H1 (cell line): ENCODE measurements at regions not wholly inside any gene's neighbourhood (a gene's known extent, or its start where the extent isn't known, plus 50 kb on each side); places are given as distances from the start of the nearest gene placed in this dataset.

Source experiments
- CTCF ChIA-PET: fragments of 300-600 bp; sonication (Branson Sonifier 250); formaldehyde crosslinking; loops from one replicate; lab custom pipeline; 2021; ENCODE audit not compliant: partially characterized antibody; lab: Charles Lee
- POLR2A ChIA-PET: fragments of 300-600 bp; sonication (Branson Sonifier 250); formaldehyde crosslinking; loops from one replicate; lab custom pipeline; 2021; ENCODE audit warnings: inconsistent platforms; ENCODE audit not compliant: partially characterized antibody; lab: Charles Lee
- DNase-seq, 2 experiments: peaks; one replicate each; pipeline versions ENCODE4 v3.0.0 to v3.0.0-alpha.2; 2010 to 2022; ENCODE audit warnings: low spot score in 2 of 2, low read depth in 1 of 2, mixed read lengths in 1 of 2
- FAIRE-seq: peaks from 2 replicates; lab custom pipeline; 2011; peaks lifted over from hg19 to GRCh38; lab: Jason Lieb, UNC
- H2AFZ ChIP-seq: 2 replicates; pipeline ENCODE4 v1.8.1; 2012; ENCODE audit warnings: low read length, inconsistent platforms
- H2AK5ac ChIP-seq: 2 replicates; pipeline ENCODE4 v1.6.1; 2013; ENCODE audit warnings: low read depth, low read length
- H2BK120ac ChIP-seq: replicated peaks from 2 replicates; pipeline ENCODE3; 2013; ENCODE audit warnings: low read depth, low read length, inconsistent platforms
- H2BK12ac ChIP-seq: 2 replicates; pipeline ENCODE4 v1.6.1; 2013; ENCODE audit warnings: low read depth, low read length
- H2BK15ac ChIP-seq: 2 replicates; pipeline ENCODE4 v1.6.1; 2013; ENCODE audit warnings: low read length
- H2BK20ac ChIP-seq: 2 replicates; pipeline ENCODE4 v1.6.1; 2013; ENCODE audit warnings: low read length
- H2BK5ac ChIP-seq: 2 replicates; pipeline ENCODE4 v1.6.1; 2013; ENCODE audit warnings: low read depth, low read length
- H3K14ac ChIP-seq: 2 replicates; pipeline ENCODE4 v1.6.1; 2013; ENCODE audit warnings: inconsistent platforms; ENCODE audit not compliant: insufficient read length
- H3K18ac ChIP-seq: 2 replicates; pipeline ENCODE4 v1.6.1; 2013; ENCODE audit warnings: low read length; ENCODE audit errors: extremely low read depth
- H3K23ac ChIP-seq: 2 replicates; pipeline ENCODE4 v1.6.1; 2013; ENCODE audit warnings: inconsistent platforms; ENCODE audit not compliant: insufficient read length
- H3K23me2 ChIP-seq: 2 replicates; pipeline ENCODE4 v1.6.1; 2013; ENCODE audit warnings: low read depth, low read length
- H3K27ac ChIP-seq: 2 replicates; pipeline ENCODE4 v1.6.1; 2011; ENCODE audit warnings: low read depth, low read length, inconsistent platforms
- H3K27me3 ChIP-seq, 4 experiments: replicated peaks in 1 of 4; 1 replicate in 1 of 4; 2 replicates in 3 of 4; pipeline versions ENCODE4 v1.6.1 to v1.8.1; 2011 to 2013; ENCODE audit warnings: low read length in 3 of 4, mild to moderate bottlenecking in 3 of 4, inconsistent platforms in 2 of 4, mixed read lengths in 2 of 4, moderate library complexity in 1 of 4; ENCODE audit not compliant: control insufficient read depth in 3 of 4, insufficient read depth in 3 of 4; ENCODE audit errors: extremely low read depth in 1 of 4
- H3K36me3 ChIP-seq, 4 experiments: 2 replicates each; pipeline versions ENCODE4 v1.6.1 to v1.8.1; 2011 to 2013; ENCODE audit warnings: mild to moderate bottlenecking in 4 of 4, low read length in 3 of 4, moderate library complexity in 2 of 4, control low read depth in 1 of 4, inconsistent platforms in 1 of 4; ENCODE audit not compliant: insufficient read depth in 4 of 4, control insufficient read depth in 2 of 4
- H3K4ac ChIP-seq: replicated peaks from 2 replicates; pipeline ENCODE3; 2013; ENCODE audit warnings: low read length, low read depth, mixed read lengths, inconsistent platforms; ENCODE audit not compliant: insufficient read length
- H3K4me1 ChIP-seq, 4 experiments: replicated peaks in 1 of 4; 1 replicate in 1 of 4; 2 replicates in 3 of 4; pipeline versions ENCODE4 v1.6.1 to v1.8.1; 2011 to 2013; ENCODE audit warnings: low read length in 3 of 4, inconsistent platforms in 2 of 4, mixed read lengths in 1 of 4; ENCODE audit not compliant: insufficient read depth in 4 of 4, control insufficient read depth in 3 of 4
- H3K4me2 ChIP-seq, 2 experiments: 2 replicates each; pipeline versions ENCODE4 v1.6.1 to v1.8.1; 2011 to 2013; ENCODE audit warnings: low read depth in 2 of 2, low read length in 2 of 2, control low read depth in 1 of 2, inconsistent platforms in 1 of 2, mild to moderate bottlenecking in 1 of 2; ENCODE audit not compliant: insufficient read depth in 1 of 2
- H3K4me3 ChIP-seq, 4 experiments: fragments of 200-600, 300-600 bp in 1 of 4; sonication (generic), shearing (Covaris generic), sonication (Bioruptor Twin) in 1 of 4; 2 replicates each; pipeline versions ENCODE4 v1.5.1 to v1.8.1; 2011 to 2016; ENCODE audit warnings: low read length in 4 of 4, low read depth in 3 of 4, control low read depth in 2 of 4, inconsistent platforms in 2 of 4, mild to moderate bottlenecking in 2 of 4, mixed read lengths in 1 of 4, moderate library complexity in 1 of 4; ENCODE audit not compliant: insufficient read depth in 2 of 4; ENCODE audit errors: extremely low read depth in 1 of 4
- H3K56ac ChIP-seq: replicated peaks from 2 replicates; pipeline ENCODE3; 2013; ENCODE audit warnings: low read depth, mild to moderate bottlenecking, mixed read lengths, low read length, inconsistent platforms; ENCODE audit not compliant: insufficient read length
- H3K79me1 ChIP-seq: 2 replicates; pipeline ENCODE4 v1.6.1; 2013; ENCODE audit warnings: low read depth, low read length, control low read depth
- H3K79me2 ChIP-seq, 2 experiments: 2 replicates each; pipeline versions ENCODE4 v1.6.1 to v1.8.1; 2012 to 2013; ENCODE audit warnings: low read length in 2 of 2, mild to moderate bottlenecking in 2 of 2, inconsistent platforms in 1 of 2; ENCODE audit not compliant: insufficient read depth in 2 of 2, control insufficient read depth in 1 of 2
- H3K9ac ChIP-seq, 4 experiments: replicated peaks in 1 of 4; 1 replicate in 1 of 4; 2 replicates in 3 of 4; pipeline versions ENCODE4 v1.6.1 to v1.8.1; 2011 to 2013; ENCODE audit warnings: low read depth in 3 of 4, low read length in 3 of 4, control low read depth in 2 of 4, mild to moderate bottlenecking in 2 of 4, moderate library complexity in 2 of 4, inconsistent platforms in 1 of 4; ENCODE audit errors: extremely low read depth in 1 of 4
- H3K9me3 ChIP-seq, 2 experiments: 2 replicates each; pipeline versions ENCODE4 v1.6.1 to v1.8.1; 2012 to 2013; ENCODE audit warnings: mild to moderate bottlenecking in 2 of 2, moderate library complexity in 2 of 2, control low read depth in 1 of 2, inconsistent platforms in 1 of 2, low read depth in 1 of 2, low read length in 1 of 2, mixed read lengths in 1 of 2; ENCODE audit not compliant: insufficient read depth in 2 of 2
- H4K20me1 ChIP-seq, 2 experiments: replicated peaks in 1 of 2; 2 replicates each; pipeline versions ENCODE3 to v1.8.1; 2011 to 2013; ENCODE audit warnings: inconsistent platforms in 2 of 2, low read length in 2 of 2, mild to moderate bottlenecking in 1 of 2; ENCODE audit not compliant: insufficient read depth in 2 of 2, control insufficient read depth in 1 of 2
- H4K5ac ChIP-seq: 2 replicates; pipeline ENCODE4 v1.6.1; 2013; ENCODE audit warnings: low read length, low read depth, mixed read lengths, inconsistent platforms; ENCODE audit not compliant: insufficient read length
- H4K8ac ChIP-seq: 2 replicates; pipeline ENCODE4 v1.8.0; 2013; ENCODE audit warnings: mild to moderate bottlenecking, moderate library complexity, low read length, inconsistent platforms; ENCODE audit not compliant: insufficient read depth; ENCODE audit errors: extremely low read depth
- H4K91ac ChIP-seq: replicated peaks from 2 replicates; pipeline ENCODE3; 2013; ENCODE audit warnings: low read length, mixed read lengths, inconsistent platforms; ENCODE audit not compliant: insufficient read length
- CREB1 ChIP-seq: IDR thresholded peaks from 2 replicates; pipeline ENCODE4 v1.6.1; 2012; ENCODE audit warnings: inconsistent platforms
- EP300 ChIP-seq, 2 experiments: IDR thresholded peaks; 1 replicate in 1 of 2; 2 replicates in 1 of 2; pipeline ENCODE4 v1.6.1; 2011 to 2012; ENCODE audit warnings: low read depth in 2 of 2, low read length in 2 of 2, mild to moderate bottlenecking in 2 of 2, borderline replicate concordance in 1 of 2, inconsistent platforms in 1 of 2, moderate library complexity in 1 of 2
- RAD21 ChIP-seq, 2 experiments: IDR thresholded peaks in 1 of 2; conservative IDR thresholded peaks in 1 of 2; 2 replicates each; pipeline ENCODE4 v1.6.1; 2011; ENCODE audit warnings: low read depth in 2 of 2, low read length in 2 of 2, improper control_type of control experiment in 1 of 2, inconsistent platforms in 1 of 2, mild to moderate bottlenecking in 1 of 2, moderate library complexity in 1 of 2
- WGBS, 2 experiments: shearing (Covaris generic) in 1 of 2; methylation state at CpG; one replicate each; pipeline versions ENCODE4 v1.1.6 to v1.1.7; 2013 to 2015; ENCODE audit warnings: low lambda C conversion rate in 2 of 2, mixed read lengths in 2 of 2, inconsistent platforms in 1 of 2, low coverage in 1 of 2, missing lambda C conversion rate in 1 of 2; ENCODE audit not compliant: insufficient replicate concordance in 2 of 2, insufficient coverage in 1 of 2, insufficient read length in 1 of 2; ENCODE audit errors: extremely low coverage in 1 of 2, missing lambda C conversion rate in 1 of 2; 5-methylcytosine and 5-hydroxymethylcytosine counted together
- TF ChIP-seq, protein P1 (sequence below), 3 experiments: IDR thresholded peaks; 1 replicate in 2 of 3; 2 replicates in 1 of 3; pipeline versions ENCODE4 v1.5.1 to v1.6.1; 2011; ENCODE audit warnings: low read length in 3 of 3, mild to moderate bottlenecking in 3 of 3, inconsistent platforms in 2 of 3, low read depth in 1 of 3, moderate library complexity in 1 of 3; ENCODE audit not compliant: insufficient read depth in 1 of 3; ENCODE audit errors: control extremely low read depth in 1 of 3

DNA sequence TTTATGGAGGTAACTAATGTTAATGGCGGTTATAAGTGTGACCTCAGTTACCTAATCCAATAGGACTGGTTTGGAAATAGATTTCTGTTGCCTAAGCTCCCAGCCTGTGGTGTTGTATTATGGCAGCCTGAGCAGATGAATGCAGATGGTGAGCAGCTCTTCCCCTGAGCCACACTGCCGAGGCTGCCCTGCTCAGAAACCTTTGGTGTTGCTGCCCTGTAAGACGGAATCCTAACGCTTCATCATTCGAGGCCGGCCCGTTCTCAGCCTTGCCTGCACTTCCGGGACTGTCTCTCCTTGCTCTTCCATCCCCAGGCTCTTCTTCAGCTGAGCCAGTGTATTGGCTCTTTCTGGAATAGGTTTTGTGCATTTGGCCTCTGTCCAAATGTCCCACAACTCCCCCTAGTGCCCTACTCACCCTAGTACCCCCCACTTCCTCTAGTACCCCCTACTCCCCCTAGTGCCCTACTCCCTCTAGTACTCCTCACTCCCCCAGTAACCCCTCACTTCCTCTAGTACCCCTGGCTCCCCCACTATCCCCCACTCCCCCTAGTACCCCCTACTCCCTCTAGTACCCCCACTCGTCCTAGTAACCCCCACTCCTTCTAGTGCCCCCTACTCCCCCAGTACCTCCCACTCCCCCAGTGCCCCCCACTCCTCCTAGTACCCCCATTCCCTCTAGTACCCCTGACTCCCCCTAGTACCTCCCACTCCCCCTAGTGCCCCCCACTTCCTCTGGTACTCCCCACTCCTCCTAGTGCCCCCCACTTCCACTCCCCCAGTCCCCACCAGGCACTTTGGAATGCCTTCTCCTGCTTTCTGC, 106.0 kb upstream of the TAF1B start:
- H4K20me1 ChIP-seq = no peaks in the 10 kb centered on the region
- peaks cover 2% of the 10 kb centered on the region; the same call in 1 of the 2 replicates for H3K23me2 ChIP-seq
- no peak overlapping the region for H4K5ac ChIP-seq
- H4K8ac ChIP-seq = no peak overlapping the region
- H3K9ac ChIP-seq = no peak overlapping the region
- no peaks in the 10 kb centered on the region for H3K36me3 ChIP-seq
- H2AK5ac ChIP-seq = no peak overlapping the region
- H3K27ac ChIP-seq = no peak overlapping the region
- ChIA-PET CTCF (interaction anchor here (2.1 to 3.4 kb wide), 2 partner anchors 10 to 32 kb away, joined by 7 to 13 read pairs; no protein-coding TSS in a partner anchor), POLR2A (no interaction called here)
- H3K4me1 ChIP-seq = no peaks in the 10 kb centered on the region
- no peak overlapping the region for H3K23ac ChIP-seq
- DNase-seq (no peak), FAIRE-seq (no peak)
- no peak overlapping the region for H2BK12ac ChIP-seq
- H4K91ac ChIP-seq = no peak overlapping the region
- H2BK120ac ChIP-seq = no peak overlapping the region
- H2BK20ac ChIP-seq = no peak overlapping the region
- H3K4ac ChIP-seq = no peak overlapping the region
- no peak overlapping the region for H2BK15ac ChIP-seq
- H3K56ac ChIP-seq = no peak overlapping the region
- H3K4me3 ChIP-seq = no peak overlapping the region
- no peak overlapping the region for H3K14ac ChIP-seq
- TF ChIP-seq RAD21 (IDR thresholded peaks at IDR 0.05 in 1 of 2, conservative IDR thresholded peaks at IDR 0.05 in 1 of 2; ENCODE audit: low read depth in 2 of 2, low read length in 2 of 2) (peak; percentile 12 to 17; a peak in 2 of 4 replicates), CREB1 (no peak), EP300 (IDR thresholded peaks at IDR 0.05; ENCODE audit: borderline replicate concordance in 1 of 2, low read depth in 2 of 2, low read length in 2 of 2) (no peak)
- TF ChIP-seq, protein P1, sequence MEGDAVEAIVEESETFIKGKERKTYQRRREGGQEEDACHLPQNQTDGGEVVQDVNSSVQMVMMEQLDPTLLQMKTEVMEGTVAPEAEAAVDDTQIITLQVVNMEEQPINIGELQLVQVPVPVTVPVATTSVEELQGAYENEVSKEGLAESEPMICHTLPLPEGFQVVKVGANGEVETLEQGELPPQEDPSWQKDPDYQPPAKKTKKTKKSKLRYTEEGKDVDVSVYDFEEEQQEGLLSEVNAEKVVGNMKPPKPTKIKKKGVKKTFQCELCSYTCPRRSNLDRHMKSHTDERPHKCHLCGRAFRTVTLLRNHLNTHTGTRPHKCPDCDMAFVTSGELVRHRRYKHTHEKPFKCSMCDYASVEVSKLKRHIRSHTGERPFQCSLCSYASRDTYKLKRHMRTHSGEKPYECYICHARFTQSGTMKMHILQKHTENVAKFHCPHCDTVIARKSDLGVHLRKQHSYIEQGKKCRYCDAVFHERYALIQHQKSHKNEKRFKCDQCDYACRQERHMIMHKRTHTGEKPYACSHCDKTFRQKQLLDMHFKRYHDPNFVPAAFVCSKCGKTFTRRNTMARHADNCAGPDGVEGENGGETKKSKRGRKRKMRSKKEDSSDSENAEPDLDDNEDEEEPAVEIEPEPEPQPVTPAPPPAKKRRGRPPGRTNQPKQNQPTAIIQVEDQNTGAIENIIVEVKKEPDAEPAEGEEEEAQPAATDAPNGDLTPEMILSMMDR (IDR thresholded peaks at IDR 0.05; ENCODE audit: control extremely low read depth in 1 of 3, insufficient read depth in 1 of 3, low read depth in 1 of 3, low read length in 3 of 3) = peak in 2 of 3 experiments; percentile 8 to 40; a peak in 2 of 4 replicates
- no peak overlapping the region for H3K4me2 ChIP-seq
- H3K9me3 ChIP-seq = peaks cover 5 to 19% of the 10 kb centered on the region in 2 experiments; a peak in 3 of 4 replicates
- no peaks in the 10 kb centered on the region for H3K79me1 ChIP-seq
- H3K18ac ChIP-seq = no peak overlapping the region
- no peaks in the 10 kb centered on the region for H3K79me2 ChIP-seq
- no peaks in the 10 kb centered on the region for H3K27me3 ChIP-seq
- WGBS, 2 experiments = 72% methylated on average over 8 of the region's 9 CpGs; no CpG with 5 or more reads in 1 of the 2 experiments
- H2AFZ ChIP-seq = no peak overlapping the region
- H2BK5ac ChIP-seq = no peak overlapping the region
